ENCODE measurements at regions not wholly inside any gene's neighbourhood (a gene's known extent, or its start where the extent isn't known, plus 50 kb on each side); places are given as distances from the start of the nearest gene placed in this dataset.

- TF ChIP-seq CSDC2 (CRISPR knock-in tag; IDR thresholded peaks at IDR 0.05): no peak
- no peak for TF ChIP-seq ZNF8 (CRISPR knock-in tag; IDR thresholded peaks at IDR 0.05)
- TF ChIP-seq POU6F1 (CRISPR knock-in tag; IDR thresholded peaks at IDR 0.05; ENCODE audit: borderline replicate concordance, low read depth): no peak
- no peak for TF ChIP-seq SNAI2 (CRISPR knock-in tag; IDR thresholded peaks at IDR 0.05)
- TF ChIP-seq, protein P1, sequence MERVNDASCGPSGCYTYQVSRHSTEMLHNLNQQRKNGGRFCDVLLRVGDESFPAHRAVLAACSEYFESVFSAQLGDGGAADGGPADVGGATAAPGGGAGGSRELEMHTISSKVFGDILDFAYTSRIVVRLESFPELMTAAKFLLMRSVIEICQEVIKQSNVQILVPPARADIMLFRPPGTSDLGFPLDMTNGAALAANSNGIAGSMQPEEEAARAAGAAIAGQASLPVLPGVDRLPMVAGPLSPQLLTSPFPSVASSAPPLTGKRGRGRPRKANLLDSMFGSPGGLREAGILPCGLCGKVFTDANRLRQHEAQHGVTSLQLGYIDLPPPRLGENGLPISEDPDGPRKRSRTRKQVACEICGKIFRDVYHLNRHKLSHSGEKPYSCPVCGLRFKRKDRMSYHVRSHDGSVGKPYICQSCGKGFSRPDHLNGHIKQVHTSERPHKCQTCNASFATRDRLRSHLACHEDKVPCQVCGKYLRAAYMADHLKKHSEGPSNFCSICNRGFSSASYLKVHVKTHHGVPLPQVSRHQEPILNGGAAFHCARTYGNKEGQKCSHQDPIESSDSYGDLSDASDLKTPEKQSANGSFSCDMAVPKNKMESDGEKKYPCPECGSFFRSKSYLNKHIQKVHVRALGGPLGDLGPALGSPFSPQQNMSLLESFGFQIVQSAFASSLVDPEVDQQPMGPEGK (CRISPR knock-in tag; IDR thresholded peaks at IDR 0.05; ENCODE audit: borderline replicate concordance): no peak
- TF ChIP-seq ARNTL (CRISPR knock-in tag; IDR thresholded peaks at IDR 0.05; ENCODE audit: borderline replicate concordance, low read depth): no peak
- no peak for TF ChIP-seq OSR1 (CRISPR knock-in tag; IDR thresholded peaks at IDR 0.05)
- no peak for TF ChIP-seq ZFP30 (CRISPR knock-in tag; IDR thresholded peaks at IDR 0.05)
- TF ChIP-seq RARB (CRISPR knock-in tag; IDR thresholded peaks at IDR 0.05): no peak
- no peak for TF ChIP-seq BACH2 (CRISPR knock-in tag; IDR thresholded peaks at IDR 0.05; ENCODE audit: borderline replicate concordance)
- TF ChIP-seq ISL1 (CRISPR knock-in tag; IDR thresholded peaks at IDR 0.05): no peak
- no peak for TF ChIP-seq GLIS3 (CRISPR knock-in tag; IDR thresholded peaks at IDR 0.05)
Observed at GRCh38 chr18:78054801-78055200, 805.2 kb downstream of the GALR1 start.
